HG03066 (cell line): ENCODE measurements at regions not wholly inside any gene's neighbourhood (a gene's known extent, or its start where the extent isn't known, plus 50 kb on each side); places are given as distances from the start of the nearest gene placed in this dataset.
"Not testable (repeated sequence)": the region's sequence is repeated elsewhere in the genome, so short reads cannot be mapped to it uniquely, and the experiment has no call there.

ENCODE experiments used
- ATAC-seq: cut with Tn5 transposase; IDR thresholded peaks from one replicate; pipeline ENCODE4 v1.9.1; 2021; ENCODE audit warnings: low read depth; ENCODE audit not compliant: unreplicated experiment

DNA sequence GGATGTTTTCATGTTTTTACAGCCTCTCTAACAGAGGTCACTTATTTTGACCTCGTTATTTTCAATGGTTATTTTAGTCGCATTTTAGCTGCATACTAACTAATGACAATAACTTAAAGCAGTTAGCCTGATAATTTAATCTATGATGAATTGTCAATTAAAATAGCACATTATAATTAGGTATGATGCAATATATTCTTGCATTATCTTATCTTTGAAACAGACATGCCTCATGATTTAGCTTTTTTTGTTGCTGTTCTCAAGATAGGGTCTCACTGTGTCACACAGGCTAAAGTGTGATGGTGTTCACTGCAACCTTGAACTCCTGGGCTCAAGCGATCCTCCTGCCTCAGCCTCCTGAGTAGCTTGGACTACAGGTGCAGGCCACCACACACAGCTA lies 126.4 kb downstream of the KBTBD2 start:
- no peak for ATAC-seq

DNA sequence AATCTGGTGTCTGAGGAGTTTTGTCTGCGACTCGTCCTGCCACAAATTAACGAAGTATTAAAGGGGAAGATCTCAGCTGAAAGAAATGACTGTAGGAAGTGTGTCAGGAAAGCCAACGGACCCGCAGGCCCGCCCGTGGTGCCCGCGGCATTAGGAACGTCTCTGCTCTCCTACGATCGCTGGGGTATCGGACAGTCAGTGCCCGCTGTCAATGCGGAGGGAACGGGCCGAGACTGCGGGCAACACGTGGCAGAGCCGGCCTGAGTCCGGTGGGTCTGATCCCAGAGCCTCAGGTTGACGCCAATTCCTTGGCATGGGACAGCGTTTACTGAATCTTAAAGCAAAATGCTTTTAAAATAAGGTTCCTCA lies 128.7 kb downstream of the KBTBD2 start:
- no peak for ATAC-seq

DNA sequence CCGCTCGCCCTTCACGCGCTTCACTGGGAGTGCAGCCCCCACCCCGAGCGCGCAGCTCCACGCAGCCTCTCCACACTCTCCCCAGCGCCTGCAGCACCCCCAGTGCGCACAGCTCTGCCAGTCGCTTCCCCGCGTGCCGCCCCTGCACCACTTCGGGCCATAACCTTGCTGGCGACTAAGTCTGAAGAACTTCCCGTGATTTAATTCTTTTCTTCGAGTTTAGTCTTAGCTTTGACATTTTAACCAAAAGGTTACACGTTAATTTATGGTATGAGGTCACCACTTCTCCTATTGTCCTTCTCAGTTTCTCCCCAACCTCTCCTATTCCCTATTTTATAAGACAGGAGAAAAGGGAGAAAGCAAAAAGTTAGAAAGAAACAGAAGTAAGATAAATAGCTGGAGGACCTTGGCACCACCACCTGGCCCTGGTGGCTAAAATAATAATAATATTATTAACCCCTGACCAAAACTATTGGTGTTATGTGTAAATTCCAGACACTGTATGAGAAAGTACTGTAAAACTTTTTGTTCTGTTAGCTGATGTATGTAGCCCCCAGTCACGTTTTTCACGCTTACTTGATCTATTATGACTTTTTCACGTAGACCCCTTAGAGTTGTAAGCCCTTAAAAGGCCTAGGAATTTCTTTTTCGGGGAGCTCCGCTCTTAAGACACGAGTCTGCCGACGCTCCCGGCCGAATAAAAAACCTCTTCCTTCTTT lies 129.2 kb downstream of the KBTBD2 start:
- not testable (repeated sequence) for ATAC-seq

DNA sequence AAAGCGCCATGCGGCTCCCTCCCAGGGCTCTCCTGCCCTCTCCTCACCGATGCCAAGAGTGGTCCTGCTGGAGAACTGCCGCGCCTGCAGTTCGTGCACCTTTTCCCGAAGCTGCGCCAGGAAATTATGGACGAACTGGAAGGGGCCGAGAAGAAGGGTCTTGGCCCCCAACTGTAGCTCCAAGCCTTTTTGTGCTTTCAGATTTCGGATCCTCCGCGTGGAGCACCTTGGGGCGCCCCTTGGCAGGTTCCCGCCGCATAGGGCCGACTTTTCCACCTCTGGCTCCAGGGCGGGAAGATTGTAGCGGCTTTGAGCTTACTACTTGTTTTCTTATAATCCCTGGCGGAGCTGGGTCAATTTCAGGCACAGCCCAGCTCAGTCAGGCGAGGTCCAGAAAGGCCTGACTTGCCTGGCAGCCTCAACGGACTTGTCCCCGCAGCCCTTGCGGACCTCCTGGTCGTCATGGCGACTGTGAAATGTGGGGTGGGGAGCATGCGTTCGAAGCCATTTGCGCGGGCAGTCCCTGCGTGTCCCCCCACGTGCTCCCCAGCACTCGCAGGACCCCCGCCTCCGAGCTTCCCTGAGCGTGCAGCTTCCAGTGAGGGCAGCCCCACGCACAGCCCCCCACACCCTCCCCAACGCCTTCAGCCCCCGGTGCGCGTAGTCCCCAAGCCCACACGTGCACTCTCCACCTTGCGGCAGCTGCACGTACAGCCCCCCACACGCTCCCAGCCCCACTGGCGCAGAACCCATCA lies 129.9 kb downstream of the KBTBD2 start:
- no peak for ATAC-seq

DNA sequence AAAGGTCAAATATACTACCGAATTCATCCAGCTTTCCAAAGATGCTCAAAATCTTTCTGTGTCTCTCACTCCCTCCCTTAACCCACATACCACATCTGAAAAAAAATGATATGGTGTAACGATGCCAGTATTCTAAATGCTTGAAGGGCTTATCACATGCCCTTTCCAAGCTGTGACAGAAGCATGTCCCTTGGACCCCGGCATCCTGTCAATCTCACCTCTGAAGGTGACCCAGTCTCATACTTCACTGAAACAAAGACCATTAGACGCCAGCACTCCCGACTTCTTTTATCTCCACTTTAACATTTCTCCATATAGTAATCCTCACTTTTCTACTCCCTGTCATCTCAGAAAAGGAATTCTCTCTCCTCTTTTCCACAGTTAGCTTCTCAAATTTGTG lies 130.8 kb downstream of the KBTBD2 start:
- ATAC-seq = not testable (repeated sequence)

DNA sequence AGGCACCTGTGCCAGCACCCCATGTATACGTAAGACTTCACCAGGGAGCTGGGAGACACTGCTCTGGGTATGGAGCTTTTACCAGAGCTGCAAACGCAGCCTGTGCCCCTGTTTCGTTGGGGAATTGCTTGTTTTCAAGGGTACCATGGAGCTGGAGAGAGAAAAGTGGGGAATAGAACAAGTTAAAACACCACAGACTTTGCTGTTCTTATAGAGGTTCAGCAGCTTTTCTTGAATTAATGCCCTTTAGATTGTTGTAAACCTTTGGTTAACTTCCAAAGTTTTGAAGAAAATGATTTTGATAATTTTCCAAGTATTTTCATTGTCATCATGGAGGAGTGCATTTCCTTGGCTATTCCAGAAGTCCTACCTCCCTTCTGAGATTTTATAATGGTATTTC lies 131.7 kb downstream of the KBTBD2 start:
- ATAC-seq = not testable (repeated sequence)

DNA sequence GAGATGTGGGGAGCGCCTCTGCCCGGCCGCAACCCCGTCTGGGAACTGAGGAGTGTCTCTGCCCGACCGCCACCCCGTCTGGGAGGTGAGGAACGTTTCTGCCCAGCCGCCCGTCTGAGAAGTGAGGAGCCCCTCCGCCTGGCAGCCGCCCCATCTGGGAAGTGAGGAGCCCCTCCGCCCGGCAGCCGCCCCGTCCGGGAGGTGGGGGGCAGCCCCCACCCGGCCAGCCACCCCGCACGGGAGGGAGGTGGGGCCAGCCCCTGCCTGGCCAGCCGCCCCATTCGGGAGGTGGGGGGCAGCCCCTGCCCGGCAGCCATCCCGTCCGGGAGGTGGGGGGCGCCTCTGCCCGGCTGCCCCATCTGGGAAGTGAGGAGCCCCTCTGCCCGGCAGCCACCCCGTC lies 137.7 kb downstream of the KBTBD2 start:
- ATAC-seq = not testable (repeated sequence)

DNA sequence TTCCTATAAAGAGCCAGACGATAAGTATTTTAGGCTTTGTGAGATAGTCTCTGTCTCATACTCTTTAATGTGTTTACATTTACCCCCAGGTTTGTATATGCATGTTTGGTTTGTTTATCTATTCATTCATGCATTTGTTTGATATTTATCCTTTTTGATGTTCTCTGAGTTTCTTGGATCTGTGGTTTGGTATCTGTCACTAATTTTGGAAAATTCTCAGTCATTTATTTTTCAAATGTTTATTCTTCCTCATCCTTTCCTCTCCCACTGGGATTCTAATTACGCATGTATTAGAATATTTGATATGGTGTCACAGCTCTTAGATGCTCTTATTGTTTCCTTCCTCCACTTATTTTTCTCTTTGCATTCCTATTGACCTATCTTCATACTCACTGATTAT lies 143.2 kb downstream of the KBTBD2 start:
- not testable (repeated sequence) for ATAC-seq

DNA sequence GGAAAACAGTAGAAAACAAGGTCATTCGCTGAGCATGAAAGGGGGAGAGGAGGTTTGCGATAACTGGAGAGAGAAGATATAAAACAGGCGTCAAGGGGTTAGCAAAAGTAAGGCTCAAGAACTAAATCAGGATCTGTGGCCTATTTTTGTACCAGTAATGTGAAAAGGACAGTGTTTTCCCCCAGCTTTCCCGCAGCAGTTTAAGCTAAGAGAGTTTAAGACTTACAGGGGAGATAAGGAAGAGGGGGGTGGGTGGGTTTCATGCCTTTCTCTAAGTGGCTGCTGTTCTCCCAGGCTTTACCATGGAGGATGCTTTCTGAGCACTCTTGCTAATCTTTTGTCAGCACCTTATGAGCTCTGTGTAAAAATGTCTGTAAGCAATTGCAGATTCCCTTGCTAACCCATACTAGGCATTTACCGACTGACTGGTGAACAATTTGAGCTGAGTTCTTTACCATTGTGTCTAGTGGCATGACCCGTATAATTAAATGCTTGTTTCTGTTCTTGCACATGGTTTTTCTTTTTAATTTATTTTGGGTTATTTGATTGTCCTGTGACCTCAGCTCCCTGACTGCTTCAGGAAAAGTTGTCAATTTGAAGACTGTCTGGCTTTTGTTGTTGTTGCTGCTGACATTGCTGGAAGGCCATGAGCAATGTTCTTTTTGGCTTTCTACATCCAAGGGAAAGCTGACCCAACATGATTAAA lies 144.0 kb downstream of the KBTBD2 start:
- not testable (repeated sequence) for ATAC-seq

DNA sequence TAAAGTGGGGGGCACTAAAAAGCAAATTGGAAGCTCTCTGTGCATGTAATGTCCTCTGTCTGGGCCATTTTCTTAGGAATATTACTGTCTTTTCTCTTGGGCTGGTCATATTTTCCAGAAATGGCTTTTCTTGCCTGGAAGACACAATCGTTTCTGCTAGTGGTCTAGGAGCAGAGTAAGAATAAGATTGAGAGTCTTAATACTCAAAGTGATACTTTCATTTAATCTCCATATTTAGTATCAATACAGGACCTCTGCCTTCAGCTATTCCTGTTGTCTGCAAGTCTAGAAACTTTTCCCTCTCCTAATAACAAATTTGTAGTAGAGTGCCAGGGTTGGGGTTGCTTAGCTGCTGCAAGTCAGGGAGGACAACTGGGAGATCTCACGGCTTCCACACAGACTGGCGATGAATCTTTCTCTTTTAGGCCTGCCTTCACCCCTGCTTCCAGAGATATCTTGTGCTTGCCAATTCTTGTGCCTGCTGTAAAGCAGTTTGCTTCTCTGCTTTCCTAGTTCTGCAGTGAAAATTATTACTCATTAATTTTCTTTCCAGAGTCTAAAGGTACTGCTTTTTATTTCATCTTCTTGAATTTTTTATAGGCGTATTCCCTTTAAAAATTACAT lies 149.6 kb downstream of the KBTBD2 start:
- ATAC-seq = not testable (repeated sequence)

DNA sequence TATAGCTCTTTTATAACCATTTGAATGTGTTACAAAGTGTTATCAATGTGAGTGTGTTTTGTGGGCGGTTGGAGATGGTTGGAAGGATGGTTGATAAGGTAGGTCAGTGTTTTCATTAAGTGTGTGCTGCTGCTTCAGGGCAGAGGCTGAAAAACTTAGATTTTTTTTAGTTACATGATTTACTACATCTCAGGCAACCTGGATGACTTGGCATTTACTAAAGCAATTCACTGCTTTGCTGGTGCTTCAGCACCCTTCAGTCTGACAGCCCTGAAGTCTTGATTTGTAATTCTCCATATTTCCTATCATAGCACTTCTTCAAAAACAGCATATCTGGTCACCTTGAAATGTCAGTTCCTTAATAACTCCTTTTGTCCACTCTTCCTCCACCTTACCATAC lies 151.8 kb downstream of the KBTBD2 start:
- ATAC-seq = not testable (repeated sequence)

DNA sequence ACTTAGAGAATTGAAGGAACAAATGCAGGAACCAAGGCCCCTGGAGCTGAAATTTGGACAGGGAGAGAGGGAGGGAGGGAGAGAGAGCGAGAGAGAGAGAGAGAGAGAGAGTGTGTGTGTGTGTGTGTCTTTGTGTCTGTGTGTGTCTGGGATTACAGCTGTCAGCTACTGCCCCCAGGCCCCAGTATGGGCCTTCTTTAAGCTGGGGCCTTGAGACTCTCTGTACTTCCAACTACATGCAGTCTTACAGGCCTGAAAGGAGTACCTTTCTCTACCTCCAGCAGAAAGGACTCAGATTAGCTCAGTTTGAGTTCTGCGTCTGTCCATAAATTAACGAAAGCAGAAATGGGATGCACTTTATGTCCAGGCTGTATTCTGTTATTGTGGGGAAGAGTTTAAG lies 153.2 kb downstream of the KBTBD2 start:
- ATAC-seq = not testable (repeated sequence)

DNA sequence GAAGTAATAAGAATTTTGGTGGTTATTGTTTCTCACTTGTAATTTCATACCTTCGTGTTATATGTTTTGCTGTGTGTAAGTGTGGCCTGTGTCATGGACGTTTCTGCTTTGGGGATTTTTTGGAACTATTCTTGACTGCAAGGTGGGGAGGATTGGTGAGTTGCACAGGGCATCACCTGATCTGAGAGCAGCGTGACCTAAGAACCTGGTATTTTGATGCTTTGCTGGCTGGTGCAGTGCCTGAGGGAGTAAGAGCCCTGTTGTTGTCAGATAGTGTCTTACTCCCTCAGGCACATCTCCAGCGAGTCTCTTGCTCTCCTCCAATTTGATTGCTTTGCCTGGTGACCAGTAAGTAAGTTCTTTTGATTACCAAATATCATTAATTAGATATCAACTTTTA lies 158.8 kb downstream of the KBTBD2 start:
- ATAC-seq = not testable (repeated sequence)

DNA sequence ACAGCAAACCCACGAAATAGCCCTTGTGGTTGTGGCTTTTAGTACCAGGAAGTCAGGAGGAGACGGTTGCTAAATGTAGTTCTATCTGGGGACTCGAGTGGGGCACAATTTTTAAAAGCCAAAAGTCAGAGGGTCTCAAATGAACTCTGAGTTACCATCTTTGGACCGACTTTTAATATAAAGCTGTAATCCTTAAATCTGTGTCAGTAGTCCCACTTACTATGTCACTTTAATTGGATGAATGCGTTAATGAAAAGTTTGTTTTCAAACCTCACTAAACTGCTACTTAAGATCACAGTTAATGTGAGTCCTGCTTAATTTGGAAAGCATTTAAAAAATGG lies 162.3 kb downstream of the KBTBD2 start:
- not testable (repeated sequence) for ATAC-seq

DNA sequence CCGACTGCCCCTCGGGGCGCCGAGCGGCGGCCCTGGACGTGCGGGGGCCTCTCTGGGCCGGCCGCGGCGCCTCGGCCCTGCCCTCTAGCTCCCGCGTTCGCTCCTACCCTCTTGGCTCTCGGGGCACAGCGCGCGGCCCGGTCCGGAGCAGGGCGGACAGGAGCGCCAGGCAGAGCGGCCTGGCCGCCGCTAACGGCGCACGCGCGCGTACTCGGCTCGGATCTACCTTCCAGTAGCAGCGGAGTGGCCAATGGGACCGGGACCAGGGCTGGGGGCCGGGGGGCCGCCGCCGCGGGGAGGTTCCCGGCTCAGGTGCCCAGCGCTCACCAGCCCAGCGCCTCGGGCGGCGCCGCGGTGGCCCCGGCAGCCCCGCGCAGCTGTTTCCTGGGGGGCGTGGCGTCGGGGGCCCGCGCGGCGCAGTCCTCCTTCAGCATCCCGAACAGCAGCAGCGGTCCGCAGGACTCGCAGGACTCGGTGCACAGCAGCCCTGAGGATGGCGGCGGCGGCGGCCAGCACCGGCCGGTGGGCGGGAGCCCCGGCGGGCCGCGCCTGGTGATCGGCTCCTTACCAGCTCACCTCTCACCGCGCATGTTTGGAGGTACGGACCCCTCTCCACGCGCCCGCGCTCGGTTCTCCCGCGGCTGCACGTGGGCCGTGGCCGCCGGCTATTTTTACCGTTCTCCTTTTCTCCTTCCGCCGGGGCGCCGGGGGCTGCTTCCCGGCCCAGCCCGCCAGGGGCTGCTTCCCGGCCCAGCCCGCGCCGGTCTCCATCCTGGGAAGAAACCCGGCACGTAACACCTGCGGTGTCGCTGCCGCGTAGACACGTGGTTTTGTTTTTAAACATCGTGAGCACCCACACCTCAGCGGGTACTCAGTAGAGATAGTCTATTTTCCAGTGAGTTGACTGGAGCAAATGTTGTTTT lies 162.9 kb downstream of the KBTBD2 start:
- peak; percentile 79 for ATAC-seq

DNA sequence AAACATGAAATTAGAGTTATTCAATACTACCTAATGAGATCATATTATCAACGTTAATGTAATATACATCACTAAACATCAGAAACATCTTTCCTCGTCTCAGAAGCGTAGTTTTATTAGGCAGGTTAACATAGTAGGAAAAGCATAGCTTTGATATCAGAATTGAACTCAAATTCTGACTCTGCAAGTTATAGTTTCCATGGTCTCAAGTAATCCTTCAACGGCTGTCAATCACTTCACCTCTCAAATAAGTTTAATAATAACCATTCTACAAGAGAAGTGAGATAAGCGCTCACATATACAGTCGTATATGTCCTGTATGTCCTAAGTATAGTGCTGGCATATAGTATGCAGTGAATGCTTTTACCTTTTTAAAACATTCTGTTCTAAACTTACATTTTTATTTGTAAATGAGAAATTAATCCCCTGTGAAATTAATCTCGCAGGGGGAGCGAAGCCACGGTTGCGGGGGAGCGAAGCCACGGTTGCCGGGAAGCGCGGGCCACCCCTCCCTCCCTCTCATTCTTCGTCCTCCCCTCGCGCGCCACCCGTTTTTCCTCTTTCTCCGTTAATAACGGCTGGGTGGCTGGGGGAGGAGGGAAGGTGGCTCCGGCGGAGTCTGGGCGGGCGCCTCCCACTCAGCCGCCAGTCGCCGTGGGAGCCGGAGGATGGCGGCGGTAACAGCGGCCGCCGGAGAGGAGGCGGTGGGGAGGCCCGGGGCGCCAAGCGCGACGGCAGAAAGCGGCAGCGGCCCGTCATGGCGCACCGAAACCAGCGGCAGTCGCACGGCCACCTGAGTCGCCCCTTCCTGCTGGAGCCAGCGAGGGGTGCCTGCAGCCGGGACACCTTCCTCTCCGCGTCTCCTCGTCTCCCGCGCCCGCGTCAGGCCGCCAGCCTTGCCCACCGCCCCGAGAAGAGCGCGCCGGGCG lies 163.8 kb downstream of the KBTBD2 start:
- peak; percentile 55 for ATAC-seq

DNA sequence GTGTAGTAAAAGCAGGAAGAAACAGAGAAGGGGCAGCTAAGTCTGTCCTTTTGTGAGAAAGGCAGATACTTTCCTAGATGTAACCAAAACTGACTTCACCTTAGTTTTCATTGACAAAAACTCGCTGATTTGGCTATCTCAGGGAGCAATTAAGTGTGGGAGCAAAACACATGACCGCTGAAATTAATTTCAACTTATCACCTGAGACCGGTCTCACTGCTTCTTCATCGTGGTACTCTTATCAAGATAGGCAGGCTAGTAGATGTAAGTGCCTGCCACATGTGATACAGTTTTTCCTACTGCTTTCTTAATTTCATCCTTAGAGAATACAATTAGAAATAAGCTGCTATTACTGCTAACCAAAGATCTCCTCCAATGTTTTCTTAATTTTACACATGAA lies 168.7 kb downstream of the KBTBD2 start:
- not testable (repeated sequence) for ATAC-seq

DNA sequence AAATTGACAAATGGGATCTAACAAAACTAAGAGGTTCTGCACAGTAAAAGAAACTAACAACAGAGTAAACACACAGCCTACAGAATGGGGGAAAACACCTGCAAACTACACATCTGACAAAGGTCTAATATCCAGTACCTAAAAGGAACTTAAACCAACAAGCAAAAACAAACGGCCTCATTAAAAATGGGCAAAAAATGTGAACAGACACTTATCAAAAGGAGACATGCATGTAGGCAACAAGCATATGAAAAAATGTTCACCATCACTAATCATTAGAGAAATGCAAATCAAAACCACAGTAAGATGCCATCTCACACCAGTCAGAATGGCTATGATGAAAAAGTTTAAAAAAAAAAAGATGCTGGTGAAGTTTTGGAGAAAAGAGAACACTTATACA lies 197.4 kb downstream of the KBTBD2 start:
- ATAC-seq = no peak
